CD4-positive, alpha-beta T cell treated with Interleukin-6 at 100 ng/mL for 8 hours (primary cell): ENCODE measurements at regions not wholly inside any gene's neighbourhood (a gene's known extent, or its start where the extent isn't known, plus 50 kb on each side); places are given as distances from the start of the nearest gene placed in this dataset.
A peak's percentile ranks its signal among the peaks of the same experiment; 100 is the strongest.

Source experiments
- DNase-seq: peaks from one replicate; pipeline ENCODE4 v3.0.0-alpha.2; 2020; ENCODE audit warnings: mixed read lengths, low spot score

- no peak for DNase-seq
These were observed 382.8 kb downstream of the BCL11B start for GRCh38 chr14:98888927-98889835.

GRCh38 chr14:98889836-98890185 lies 382.2 kb downstream of the BCL11B start:
- no peak for DNase-seq

- no peak for DNase-seq
These were observed 381.2 kb downstream of the BCL11B start for GRCh38 chr14:98890556-98891340.

GRCh38 chr14:98893675-98894074 lies 378.3 kb downstream of the BCL11B start:
- no peak for DNase-seq

GRCh38 chr14:98894600-98894999 lies 377.4 kb downstream of the BCL11B start:
- no peak for DNase-seq

GRCh38 chr14:98896449-98896848 lies 375.5 kb downstream of the BCL11B start:
- no peak for DNase-seq

- DNase-seq, result no peak
These were observed 374.2 kb downstream of the BCL11B start for GRCh38 chr14:98897605-98898309.

GRCh38 chr14:98899441-98899840 lies 372.6 kb downstream of the BCL11B start:
- DNase-seq, result no peak

GRCh38 chr14:98900236-98900635 lies 371.8 kb downstream of the BCL11B start:
- DNase-seq, result no peak

GRCh38 chr14:98900798-98901197 lies 371.2 kb downstream of the BCL11B start:
- DNase-seq, result no peak

- no peak for DNase-seq
These were observed 370.3 kb downstream of the BCL11B start for GRCh38 chr14:98901511-98902205.

- DNase-seq, result no peak
These were observed 368.6 kb downstream of the BCL11B start for GRCh38 chr14:98903371-98903770.

GRCh38 chr14:98904677-98905076 lies 367.3 kb downstream of the BCL11B start:
- no peak for DNase-seq

- no peak for DNase-seq
These were observed 365.6 kb downstream of the BCL11B start for GRCh38 chr14:98906123-98906995.

GRCh38 chr14:98907271-98907670 lies 364.7 kb downstream of the BCL11B start:
- no peak for DNase-seq

GRCh38 chr14:98908050-98908449 lies 363.9 kb downstream of the BCL11B start:
- DNase-seq, result no peak

GRCh38 chr14:98909251-98909944 lies 362.6 kb downstream of the BCL11B start:
- DNase-seq, result no peak

GRCh38 chr14:98910061-98910460 lies 361.9 kb downstream of the BCL11B start:
- no peak for DNase-seq

GRCh38 chr14:98912655-98913054 lies 359.3 kb downstream of the BCL11B start:
- peak; percentile 52 for DNase-seq

- DNase-seq, result no peak
These were observed 357.9 kb downstream of the BCL11B start for GRCh38 chr14:98913967-98914650.
